ENCODE measurements at regions not wholly inside any gene's neighbourhood (a gene's known extent, or its start where the extent isn't known, plus 50 kb on each side); places are given as distances from the start of the nearest gene placed in this dataset.
"Not testable (repeated sequence)": the region's sequence is repeated elsewhere in the genome, so short reads cannot be mapped to it uniquely, and the experiment has no call there.

GRCh38 chr12:3418609-3419390 is 72.2 kb upstream of the PRMT8 start:
- ChIA-PET CTCF (interaction anchor here (1.2 kb wide), 1 partner anchor 11 kb away, joined by 3 read pairs; no protein-coding TSS in a partner anchor), POLR2A (no interaction called here)
- H3K4me1 ChIP-seq (ENCODE audit: insufficient read depth, low read length): no peaks in the 10 kb centered on the region
- no peaks in the 10 kb centered on the region for H3K27me3 ChIP-seq (ENCODE audit: insufficient read depth, low read length, poor library complexity, severe bottlenecking)
- Mint-ChIP-seq H3K36me3 (no peaks in the 10 kb centered on the region), H3K4me1 (no peaks in the 10 kb centered on the region), H3K27me3 (peaks cover 21 to 57% of the 10 kb centered on the region in 2 donors), H3K9me3 (peaks cover 0 to 4% (median 0%) of the 10 kb centered on the region in 5 donors), H3K27ac (no peak overlapping the region), H3K4me3 (no peak overlapping the region)
- H3K9me3 ChIP-seq (ENCODE audit: low read length): no peaks in the 10 kb centered on the region
- DNase-seq: no peak
- no peaks in the 10 kb centered on the region for H3K36me3 ChIP-seq (ENCODE audit: insufficient read depth, low read length)
- no peak overlapping the region for H3K27ac ChIP-seq (ENCODE audit: low read depth, low read length)
- H3K4me3 ChIP-seq (ENCODE audit: low read length): no peak overlapping the region

GRCh38 chr12:3419558-3419957 is 71.4 kb upstream of the PRMT8 start:
- CTCF ChIA-PET: no interaction called here
- peaks cover 23 to 52% of the 10 kb centered on the region in 2 donors for H3K27me3 Mint-ChIP-seq
- POLR2A ChIA-PET: no interaction called here
- H3K4me3 Mint-ChIP-seq: no peak overlapping the region
- no peaks in the 10 kb centered on the region for H3K9me3 ChIP-seq (ENCODE audit: low read length)
- H3K4me3 ChIP-seq (ENCODE audit: low read length): no peak overlapping the region
- no peaks in the 10 kb centered on the region for H3K36me3 ChIP-seq (ENCODE audit: insufficient read depth, low read length)
- H3K4me1 Mint-ChIP-seq: no peaks in the 10 kb centered on the region
- H3K4me1 ChIP-seq (ENCODE audit: insufficient read depth, low read length): no peaks in the 10 kb centered on the region
- no peak for DNase-seq
- H3K9me3 Mint-ChIP-seq: peaks cover 0 to 4% (median 0%) of the 10 kb centered on the region in 5 donors
- no peaks in the 10 kb centered on the region for H3K27me3 ChIP-seq (ENCODE audit: insufficient read depth, low read length, poor library complexity, severe bottlenecking)
- no peaks in the 10 kb centered on the region for H3K36me3 Mint-ChIP-seq
- no peak overlapping the region for H3K27ac ChIP-seq (ENCODE audit: low read depth, low read length)
- no peak overlapping the region for H3K27ac Mint-ChIP-seq

- H3K4me1 ChIP-seq (ENCODE audit: insufficient read depth, low read length): no peaks in the 10 kb centered on the region
- Mint-ChIP-seq H3K27me3 (peaks cover 17 to 42% of the 10 kb centered on the region in 2 donors), H3K36me3 (no peaks in the 10 kb centered on the region), H3K9me3 (peaks cover 0 to 4% (median 0%) of the 10 kb centered on the region in 5 donors), H3K4me3 (no peak overlapping the region), H3K27ac (peak overlapping the region in 1 of 8 donors; percentile 51), H3K4me1 (no peaks in the 10 kb centered on the region)
- H3K36me3 ChIP-seq (ENCODE audit: insufficient read depth, low read length): no peaks in the 10 kb centered on the region
- CTCF ChIA-PET: no interaction called here
- H3K9me3 ChIP-seq (ENCODE audit: low read length): no peaks in the 10 kb centered on the region
- no peak for DNase-seq
- H3K27ac ChIP-seq (ENCODE audit: low read depth, low read length): no peak overlapping the region
- no peaks in the 10 kb centered on the region for H3K27me3 ChIP-seq (ENCODE audit: insufficient read depth, low read length, poor library complexity, severe bottlenecking)
- H3K4me3 ChIP-seq (ENCODE audit: low read length): no peak overlapping the region
- POLR2A ChIA-PET: no interaction called here
These were observed 70.3 kb upstream of the PRMT8 start for GRCh38 chr12:3420693-3421092.

- Histone ChIP-seq H3K27me3 (ENCODE audit: insufficient read depth, low read length, poor library complexity, severe bottlenecking) (no peaks in the 10 kb centered on the region), H3K9me3 (ENCODE audit: low read length) (no peaks in the 10 kb centered on the region), H3K4me1 (ENCODE audit: insufficient read depth, low read length) (no peaks in the 10 kb centered on the region), H3K36me3 (ENCODE audit: insufficient read depth, low read length) (no peaks in the 10 kb centered on the region), H3K4me3 (ENCODE audit: low read length) (no peak overlapping the region), H3K27ac (ENCODE audit: low read depth, low read length) (no peak overlapping the region)
- Mint-ChIP-seq H3K27ac (no peak overlapping the region), H3K9me3 (peaks cover 0 to 4% (median 0%) of the 10 kb centered on the region in 5 donors), H3K36me3 (no peaks in the 10 kb centered on the region), H3K4me3 (no peak overlapping the region), H3K27me3 (peaks cover 14 to 40% of the 10 kb centered on the region in 2 donors), H3K4me1 (no peaks in the 10 kb centered on the region)
- ChIA-PET CTCF (no interaction called here), POLR2A (no interaction called here)
- no peak for DNase-seq
These were observed 69.6 kb upstream of the PRMT8 start for GRCh38 chr12:3421191-3421978.

GRCh38 chr12:3424796-3425195 is 66.2 kb upstream of the PRMT8 start:
- H3K27ac Mint-ChIP-seq, CTCF ChIA-PET, H3K36me3 Mint-ChIP-seq: not testable (repeated sequence)

DNA sequence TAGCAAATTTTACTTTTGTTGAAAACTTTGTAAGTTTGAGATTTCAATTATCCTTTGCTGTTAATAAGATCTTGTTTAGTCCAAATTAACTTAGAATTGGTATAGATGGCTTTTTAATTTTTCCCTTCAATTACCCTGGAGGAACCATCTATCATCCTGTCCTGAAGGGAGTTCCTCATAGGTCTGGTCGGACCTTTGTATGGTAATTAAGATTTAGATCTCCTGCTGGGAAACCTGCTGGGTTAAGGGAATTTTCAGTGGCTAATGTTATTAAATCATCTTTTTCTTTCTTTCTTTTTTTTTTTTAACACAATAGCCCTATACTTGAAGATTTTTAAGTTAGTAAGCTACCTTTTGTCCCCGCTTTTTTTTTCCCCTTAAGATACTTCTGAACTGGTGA is 63.0 kb upstream of the PRMT8 start:
- Histone ChIP-seq H3K4me1 (ENCODE audit: insufficient read depth, low read length) (peaks cover 7% of the 10 kb centered on the region), H3K9me3 (ENCODE audit: low read length) (no peaks in the 10 kb centered on the region), H3K4me3 (ENCODE audit: low read length) (no peak overlapping the region), H3K27me3 (ENCODE audit: insufficient read depth, low read length, poor library complexity, severe bottlenecking) (no peaks in the 10 kb centered on the region), H3K36me3 (ENCODE audit: insufficient read depth, low read length) (no peaks in the 10 kb centered on the region), H3K27ac (ENCODE audit: low read depth, low read length) (no peak overlapping the region)
- DNase-seq: no peak
- Mint-ChIP-seq H3K36me3 (peaks cover 0 to 30% (median 5%) of the 10 kb centered on the region in 3 donors), H3K9me3 (peaks cover 0 to 7% (median 3%) of the 10 kb centered on the region in 5 donors), H3K27me3 (peaks cover 3 to 20% of the 10 kb centered on the region in 2 donors), H3K4me3 (no peak overlapping the region), H3K27ac (no peak overlapping the region), H3K4me1 (peaks cover 18 to 21% (median 19%) of the 10 kb centered on the region in 3 donors)
- CTCF ChIA-PET: no interaction called here
- POLR2A ChIA-PET: no interaction called here

More at GRCh38 chr12:3424796-3425195, 66.2 kb upstream of the PRMT8 start:
- H3K36me3 ChIP-seq (ENCODE audit: insufficient read depth, low read length); H3K4me1 Mint-ChIP-seq; H3K4me1 ChIP-seq (ENCODE audit: insufficient read depth, low read length); H3K27me3 ChIP-seq (ENCODE audit: insufficient read depth, low read length, poor library complexity, severe bottlenecking); DNase-seq; H3K4me3 ChIP-seq (ENCODE audit: low read length); H3K9me3 ChIP-seq (ENCODE audit: low read length); POLR2A ChIA-PET; H3K27ac ChIP-seq (ENCODE audit: low read depth, low read length); H3K9me3 Mint-ChIP-seq; H3K4me3 Mint-ChIP-seq: not testable (repeated sequence)
- peaks cover 11 to 41% of the 10 kb centered on the region in 2 donors for H3K27me3 Mint-ChIP-seq

DNA sequence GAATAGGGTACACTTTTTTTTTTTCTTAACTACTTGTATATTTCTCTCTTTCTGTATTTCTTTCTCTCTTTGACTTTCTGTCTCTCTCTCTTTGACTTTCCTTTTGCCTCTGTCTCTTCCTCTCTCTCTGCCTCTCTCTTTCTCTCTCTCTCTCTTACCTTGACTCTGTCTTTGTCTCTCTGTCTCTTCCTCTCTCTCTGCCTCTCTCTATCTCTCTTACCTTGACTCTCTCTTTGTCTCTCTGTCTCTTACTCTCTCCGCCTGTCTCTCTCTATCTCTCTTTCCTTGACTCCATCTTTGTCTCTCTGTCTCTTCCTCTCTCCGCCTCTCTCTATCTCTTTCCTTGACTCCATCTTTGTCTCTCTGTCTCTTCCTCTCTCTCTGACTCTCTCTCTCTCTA is 62.4 kb upstream of the PRMT8 start:
- H3K27ac ChIP-seq (ENCODE audit: low read depth, low read length): no peak overlapping the region
- no peak overlapping the region for H3K4me3 ChIP-seq (ENCODE audit: low read length)
- no peak for DNase-seq
- peaks cover 3 to 20% of the 10 kb centered on the region in 2 donors for H3K27me3 Mint-ChIP-seq
- no peaks in the 10 kb centered on the region for H3K36me3 ChIP-seq (ENCODE audit: insufficient read depth, low read length)
- H3K36me3 Mint-ChIP-seq: peaks cover 0 to 30% (median 5%) of the 10 kb centered on the region in 3 donors
- peaks cover 0 to 7% (median 3%) of the 10 kb centered on the region in 5 donors for H3K9me3 Mint-ChIP-seq
- H3K4me3 Mint-ChIP-seq: no peak overlapping the region
- H3K27ac Mint-ChIP-seq: peak overlapping the region in 1 of 8 donors; percentile 55
- H3K9me3 ChIP-seq (ENCODE audit: low read length): no peaks in the 10 kb centered on the region
- no peaks in the 10 kb centered on the region for H3K27me3 ChIP-seq (ENCODE audit: insufficient read depth, low read length, poor library complexity, severe bottlenecking)
- ChIA-PET CTCF (no interaction called here), POLR2A (no interaction called here)
- H3K4me1 ChIP-seq (ENCODE audit: insufficient read depth, low read length): peaks cover 7% of the 10 kb centered on the region
- H3K4me1 Mint-ChIP-seq: peaks cover 20 to 22% (median 22%) of the 10 kb centered on the region in 3 donors

DNA sequence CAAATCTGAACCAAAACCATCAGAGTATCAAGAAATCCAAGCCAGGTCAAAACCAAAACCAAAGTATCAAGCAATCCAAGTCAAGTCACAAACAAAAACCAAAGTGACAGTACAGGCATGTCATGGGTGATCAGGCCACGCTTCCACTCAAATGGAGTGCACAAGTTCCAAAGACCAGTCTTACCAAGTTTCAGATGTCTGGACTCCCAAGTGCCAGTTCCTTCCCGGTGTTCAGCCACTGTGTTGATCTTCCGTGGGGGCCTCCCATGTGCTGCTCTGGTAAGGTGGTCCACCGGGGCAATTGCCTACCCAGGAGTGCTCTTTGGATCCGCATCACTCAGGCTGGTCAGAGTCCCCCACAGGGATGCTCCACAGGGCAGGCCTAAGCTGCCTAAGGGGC is 61.5 kb upstream of the PRMT8 start:
- H3K27ac ChIP-seq (ENCODE audit: low read depth, low read length); H3K4me1 ChIP-seq (ENCODE audit: insufficient read depth, low read length); DNase-seq; H3K4me3 ChIP-seq (ENCODE audit: low read length); POLR2A ChIA-PET; H3K9me3 ChIP-seq (ENCODE audit: low read length); H3K27ac Mint-ChIP-seq; CTCF ChIA-PET; H3K36me3 ChIP-seq (ENCODE audit: insufficient read depth, low read length); H3K27me3 ChIP-seq (ENCODE audit: insufficient read depth, low read length, poor library complexity, severe bottlenecking); H3K9me3 Mint-ChIP-seq: not testable (repeated sequence)
- Mint-ChIP-seq H3K4me1 (peaks cover 20 to 22% (median 22%) of the 10 kb centered on the region in 3 donors), H3K36me3 (peaks cover 0 to 30% (median 6%) of the 10 kb centered on the region in 3 donors), H3K4me3 (peak overlapping the region in 1 of 7 donors; percentile 7), H3K27me3 (peaks cover 1 to 20% of the 10 kb centered on the region in 2 donors)
